GM19397 (cell line): ENCODE measurements at regions not wholly inside any gene's neighbourhood (a gene's known extent, or its start where the extent isn't known, plus 50 kb on each side); places are given as distances from the start of the nearest gene placed in this dataset.

Source experiments
- ATAC-seq: cut with Tn5 transposase; IDR thresholded peaks from one replicate; pipeline ENCODE4 v1.9.1; 2021; ENCODE audit warnings: mild to moderate bottlenecking, moderate library complexity; ENCODE audit not compliant: unreplicated experiment

- no peak for ATAC-seq
These were observed 144.7 kb upstream of the CPSF6 start for GRCh38 chr12:69094606-69095216.

DNA sequence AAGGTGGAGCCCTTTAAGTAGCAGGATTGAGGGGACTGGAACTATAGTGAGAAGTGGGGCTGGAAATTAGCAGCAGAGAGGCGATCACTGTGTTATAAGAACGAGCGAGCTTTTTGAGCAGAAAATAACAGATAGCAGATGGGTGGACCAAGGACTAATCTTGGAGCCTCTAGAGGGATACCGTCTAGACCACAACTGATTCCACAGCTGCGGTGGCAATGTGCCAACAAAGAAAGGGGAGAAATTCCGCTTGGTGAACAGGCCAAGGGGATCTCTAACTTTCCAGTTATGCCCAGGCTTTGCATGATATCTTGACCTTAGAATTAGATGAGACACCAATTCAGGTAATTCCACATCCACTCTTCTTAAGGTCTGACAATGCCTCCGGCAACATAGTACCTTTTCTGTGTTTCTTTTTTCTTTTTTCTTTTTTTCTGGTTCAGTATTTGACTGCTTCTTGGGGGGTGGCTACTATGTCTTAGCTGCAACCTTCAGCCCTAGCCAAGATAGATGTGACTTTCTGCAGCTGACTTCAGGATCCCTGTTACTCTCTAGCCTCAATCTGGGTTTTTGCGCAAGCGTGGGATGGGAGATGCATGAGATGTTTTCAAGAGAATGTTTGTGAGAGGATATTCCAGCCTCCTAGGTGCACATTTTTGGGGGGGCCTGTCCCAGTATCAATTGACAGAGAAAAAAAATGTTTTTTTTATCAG is 143.4 kb upstream of the CPSF6 start:
- ATAC-seq: no peak

DNA sequence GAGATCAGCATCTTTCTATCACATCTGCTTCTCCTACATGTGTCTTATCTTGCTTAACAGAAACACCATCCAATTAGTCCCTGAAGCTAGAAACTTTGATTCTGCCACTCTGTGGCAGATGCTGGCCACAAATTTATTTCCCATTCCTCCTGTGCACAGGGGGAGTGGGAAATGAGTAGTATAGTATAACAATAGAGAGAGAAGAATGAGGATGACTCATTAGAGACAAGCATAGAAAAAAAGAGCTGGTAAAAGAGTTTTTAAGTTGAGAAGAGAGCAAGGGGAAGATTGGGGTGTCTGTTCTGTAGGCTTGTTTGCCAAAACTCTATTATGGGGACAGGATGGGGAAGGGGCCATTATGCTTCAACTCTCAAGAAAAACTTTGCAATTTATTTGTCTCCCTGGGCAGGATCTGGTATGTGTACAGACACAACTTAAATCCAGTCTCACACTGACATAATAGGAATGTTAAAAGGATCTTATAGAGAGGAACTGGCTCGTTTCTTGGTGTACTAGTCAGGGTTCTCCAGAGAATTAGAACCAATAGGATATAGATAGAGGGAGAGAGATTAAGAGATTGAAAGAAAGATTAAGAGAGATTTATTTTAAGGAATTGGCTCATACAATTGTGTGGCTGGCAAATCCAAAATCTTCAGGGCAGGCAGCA is 142.6 kb upstream of the CPSF6 start:
- ATAC-seq: no peak

- ATAC-seq: no peak
These were observed 141.6 kb upstream of the CPSF6 start for GRCh38 chr12:69097619-69098368.

DNA sequence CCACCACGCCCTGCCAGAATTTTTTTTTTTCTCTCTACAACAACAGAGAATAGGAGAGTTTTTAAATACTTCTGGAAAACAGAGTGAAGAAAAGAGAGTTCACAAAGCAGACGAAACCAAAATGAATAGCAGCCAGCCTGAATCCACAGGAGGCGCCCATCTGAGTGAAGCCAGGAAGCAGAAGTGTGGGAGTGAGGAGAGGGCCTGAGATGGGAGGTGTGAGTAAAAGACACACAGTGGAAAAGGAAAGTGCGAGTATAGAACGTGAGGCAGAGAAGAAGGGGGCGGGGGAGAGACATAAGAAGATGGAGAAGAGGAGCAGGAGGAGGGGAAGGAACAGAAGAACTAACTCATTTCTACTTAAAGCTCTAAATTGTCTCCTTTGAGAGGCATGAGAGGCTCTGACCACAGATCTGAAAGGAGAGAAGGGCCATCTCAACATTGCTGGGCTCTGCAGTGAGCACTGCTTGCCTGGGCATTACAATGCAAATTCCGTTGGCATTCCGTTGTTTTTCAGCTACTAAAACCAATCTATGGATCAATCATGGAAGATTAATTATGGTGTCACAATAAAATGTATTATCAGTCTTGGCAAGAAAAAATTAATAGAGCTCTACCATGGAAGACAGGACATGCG is 140.1 kb upstream of the CPSF6 start:
- no peak for ATAC-seq

DNA sequence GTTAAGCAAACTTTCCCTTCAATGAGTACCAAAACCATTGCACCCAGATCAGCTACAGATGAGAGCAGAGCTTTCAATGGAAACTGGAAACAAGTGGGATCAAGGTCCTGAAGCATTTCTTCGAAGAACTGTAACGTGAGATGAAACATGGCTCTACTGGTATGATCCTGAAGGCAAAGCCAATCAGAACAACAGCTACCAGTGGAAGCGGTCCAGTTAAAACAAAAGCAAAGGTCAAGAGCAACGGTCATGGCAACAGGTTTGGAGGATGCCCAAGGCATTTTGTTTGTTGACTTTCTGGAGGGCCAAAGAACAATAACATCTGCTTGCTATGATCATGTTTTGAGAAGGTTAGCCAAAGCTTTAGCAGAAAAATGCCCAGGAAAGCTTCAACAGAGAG is 137.9 kb upstream of the CPSF6 start:
- ATAC-seq: no peak

- ATAC-seq: no peak
These were observed 136.5 kb upstream of the CPSF6 start for GRCh38 chr12:69102856-69103255.

GRCh38 chr12:69105101-69105962 is 134.0 kb upstream of the CPSF6 start:
- ATAC-seq: no peak

DNA sequence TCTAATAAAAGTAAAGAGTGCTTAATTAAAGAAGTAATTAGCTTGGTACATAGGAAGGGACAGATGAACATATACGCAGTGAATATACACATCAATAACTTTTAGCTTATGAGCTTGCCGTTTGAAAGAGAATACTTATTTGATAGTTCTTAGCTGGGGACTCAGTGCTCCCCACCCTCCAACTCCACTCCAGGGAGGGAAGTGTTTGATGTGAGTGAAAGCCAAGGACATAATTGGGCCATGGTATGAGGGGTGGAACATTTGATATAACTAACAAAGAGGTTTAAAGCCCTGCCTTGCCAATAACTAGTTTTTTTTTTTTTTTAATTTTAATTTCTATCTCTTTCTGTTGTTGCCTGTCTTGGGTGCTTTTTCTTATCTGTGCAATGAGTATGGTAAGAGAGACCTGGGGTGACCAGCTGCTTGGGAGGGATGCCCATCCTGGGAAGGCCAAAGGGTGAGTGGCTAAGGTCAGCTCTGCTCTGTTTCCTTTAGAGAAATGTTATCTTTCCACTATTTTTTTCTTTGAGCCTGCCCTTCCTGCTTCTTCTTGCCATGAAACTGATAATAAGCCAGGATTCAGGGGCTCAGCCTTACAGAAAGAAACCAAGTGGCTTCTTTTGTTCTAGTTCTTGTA is 132.8 kb upstream of the CPSF6 start:
- no peak for ATAC-seq

GRCh38 chr12:69107541-69107940 is 131.8 kb upstream of the CPSF6 start:
- no peak for ATAC-seq

DNA sequence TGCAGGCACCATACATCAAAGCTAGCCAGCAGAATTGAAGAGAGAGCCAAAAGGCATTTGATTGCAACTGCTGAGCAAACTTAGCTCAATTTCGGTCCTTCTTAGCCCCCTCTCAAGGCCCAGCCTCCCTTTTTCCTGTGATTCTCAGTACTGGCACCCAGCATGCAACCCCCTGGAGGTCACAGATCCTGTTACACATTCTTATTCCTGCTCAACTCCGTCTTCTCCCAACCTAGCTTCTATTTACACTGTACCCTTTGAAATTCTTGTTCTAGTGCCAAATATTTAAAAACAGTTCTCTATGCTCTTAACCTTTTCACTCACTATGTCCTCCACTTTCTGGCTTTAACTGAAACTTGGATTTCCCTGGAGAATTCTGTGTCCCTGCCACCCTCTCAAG is 131.3 kb upstream of the CPSF6 start:
- ATAC-seq: no peak

DNA sequence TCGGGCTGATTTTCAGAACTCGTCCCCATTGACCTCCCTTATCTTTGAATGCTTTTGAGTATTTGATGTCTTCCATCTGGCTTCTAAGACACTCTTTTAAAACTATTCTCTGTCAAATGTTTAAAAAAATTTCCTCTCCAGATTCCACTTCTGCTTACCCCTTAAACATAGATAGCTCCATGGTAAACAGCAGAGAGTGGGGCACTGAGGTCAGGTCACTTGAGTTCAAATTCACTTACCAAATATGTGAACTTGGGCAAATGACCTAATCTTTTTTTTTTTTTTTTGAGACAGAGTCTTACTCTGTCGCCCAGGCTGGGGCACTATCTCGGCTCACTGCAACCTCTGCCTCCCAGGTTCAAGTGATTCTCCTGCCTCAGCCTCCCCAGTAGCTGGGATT is 126.8 kb upstream of the CPSF6 start:
- no peak for ATAC-seq

- ATAC-seq: no peak
These were observed 124.3 kb upstream of the CPSF6 start for GRCh38 chr12:69115099-69115498.

DNA sequence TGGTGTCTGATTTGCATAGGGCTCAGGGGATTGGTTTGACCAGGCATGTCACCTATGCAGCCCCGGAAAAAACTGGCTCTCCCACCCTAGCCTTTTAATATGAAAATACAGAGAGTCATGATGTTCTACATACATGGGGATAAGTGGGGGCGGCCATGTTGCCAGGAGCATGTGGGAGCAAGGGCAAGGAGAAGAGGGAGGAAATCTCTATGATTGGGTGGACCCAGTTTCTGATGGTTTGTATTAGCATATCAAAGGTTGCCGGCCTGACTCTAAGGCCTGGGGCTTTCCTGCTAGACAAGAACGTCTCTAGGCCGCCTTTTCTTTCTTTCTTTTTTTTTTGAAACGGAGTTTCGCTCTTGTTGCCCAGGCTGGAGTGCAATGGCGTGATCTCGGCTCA is 123.4 kb upstream of the CPSF6 start:
- ATAC-seq: no peak

GRCh38 chr12:69117566-69118266 is 121.7 kb upstream of the CPSF6 start:
- ATAC-seq: no peak

GRCh38 chr12:69118516-69118915 is 120.9 kb upstream of the CPSF6 start:
- no peak for ATAC-seq

GRCh38 chr12:69119770-69120169 is 119.6 kb upstream of the CPSF6 start:
- no peak for ATAC-seq

DNA sequence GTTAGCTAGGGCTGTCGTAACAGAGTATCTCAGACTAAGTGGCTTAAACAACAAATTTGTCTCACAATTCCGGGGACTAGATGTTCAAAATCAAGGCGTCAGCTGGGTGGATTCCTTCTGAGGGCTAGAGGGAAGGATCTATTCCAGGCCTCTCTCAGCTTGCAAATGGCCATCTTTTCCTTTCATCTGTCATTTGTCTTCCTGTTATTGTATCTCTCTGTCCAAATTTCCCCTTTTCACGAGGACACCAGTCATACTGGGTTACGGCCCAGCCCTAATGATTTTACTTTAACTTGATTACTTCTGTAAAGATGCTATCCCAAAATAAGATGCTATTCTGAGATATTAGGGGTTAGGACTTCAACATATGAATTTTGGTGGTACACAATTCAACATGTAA is 119.0 kb upstream of the CPSF6 start:
- no peak for ATAC-seq

DNA sequence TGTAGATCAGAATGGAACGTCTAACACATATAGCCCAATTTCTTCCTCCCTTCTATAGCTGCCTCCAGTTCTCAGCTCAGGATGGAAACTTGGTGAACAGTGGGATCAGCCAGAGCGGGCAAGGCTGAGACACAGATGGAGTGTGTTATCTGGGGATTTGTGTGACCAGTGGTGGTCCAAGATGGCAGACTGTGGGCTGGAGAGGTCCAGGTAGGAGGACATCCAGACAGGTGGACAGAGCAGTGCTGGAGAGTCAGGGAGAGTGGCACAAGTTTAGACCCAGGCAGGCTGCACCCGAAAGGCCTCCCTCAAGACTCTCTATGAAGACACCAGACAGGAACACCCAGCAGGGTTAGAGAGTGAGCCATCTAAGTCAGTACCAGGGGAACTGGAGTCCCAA is 116.1 kb upstream of the CPSF6 start:
- ATAC-seq: no peak
